ENCODE measurements at regions not wholly inside any gene's neighbourhood (a gene's known extent, or its start where the extent isn't known, plus 50 kb on each side); places are given as distances from the start of the nearest gene placed in this dataset.

GRCh38 chr7:86976958-86977357, 82.5 kb downstream of the ELAPOR2 start:
- ATAC-seq (no peak), DNase-seq (ENCODE audit: low spot score) (no peak)

GRCh38 chr7:86975914-86976313, 83.5 kb downstream of the ELAPOR2 start:
- no peak for DNase-seq (ENCODE audit: low spot score)
- ATAC-seq: no peak
- intact Hi-C loops (cut with DNase I): no loop called here

More at GRCh38 chr7:86976958-86977357, 82.5 kb downstream of the ELAPOR2 start:
- intact Hi-C loops (cut with DNase I): no loop called here

GRCh38 chr7:86975449-86975848, 84.0 kb downstream of the ELAPOR2 start:
- no peak for DNase-seq (ENCODE audit: low spot score)
- intact Hi-C loops (cut with DNase I): no loop called here
- ATAC-seq: no peak

- DNase-seq (ENCODE audit: low spot score) (no peak), ATAC-seq (no peak)
- intact Hi-C loops (cut with DNase I): no loop called here
Observed at GRCh38 chr7:86972072-86972471, 87.4 kb downstream of the ELAPOR2 start.

GRCh38 chr7:86970986-86971385, 88.5 kb downstream of the ELAPOR2 start:
- ATAC-seq (no peak), DNase-seq (ENCODE audit: low spot score) (no peak)
- intact Hi-C loops (cut with DNase I): no loop called here

- ATAC-seq (no peak), DNase-seq (ENCODE audit: low spot score) (no peak)
- intact Hi-C loops (cut with DNase I): no loop called here
Observed at GRCh38 chr7:86970547-86970946, 88.9 kb downstream of the ELAPOR2 start.

GRCh38 chr7:86969865-86970264, 89.6 kb downstream of the ELAPOR2 start:
- intact Hi-C loops (cut with DNase I): no loop called here
- DNase-seq (ENCODE audit: low spot score) (no peak), ATAC-seq (no peak)

- DNase-seq (ENCODE audit: low spot score) (no peak), ATAC-seq (no peak)
- intact Hi-C loops (cut with DNase I): no loop called here
Observed at GRCh38 chr7:86968618-86969017, 90.8 kb downstream of the ELAPOR2 start.

GRCh38 chr7:86966916-86967315, 92.5 kb downstream of the ELAPOR2 start:
- intact Hi-C loops (cut with DNase I): no loop called here
- DNase-seq (ENCODE audit: low spot score) (no peak), ATAC-seq (no peak)

GRCh38 chr7:86965727-86966120, 93.7 kb downstream of the ELAPOR2 start:
- ATAC-seq (no peak), DNase-seq (ENCODE audit: low spot score) (no peak)
- intact Hi-C loops (cut with DNase I): no loop called here

- ATAC-seq: no peak
- no peak for DNase-seq (ENCODE audit: low spot score)
- intact Hi-C loops (cut with DNase I): no loop called here
Observed at GRCh38 chr7:86964973-86965726, 94.3 kb downstream of the ELAPOR2 start.

- intact Hi-C loops (cut with DNase I): no loop called here
- DNase-seq (ENCODE audit: low spot score) (no peak), ATAC-seq (no peak)
Observed at GRCh38 chr7:86963599-86964230, 95.7 kb downstream of the ELAPOR2 start.

- ATAC-seq (no peak), DNase-seq (ENCODE audit: low spot score) (no peak)
- intact Hi-C loops (cut with DNase I): no loop called here
Observed at GRCh38 chr7:86962623-86963022, 96.8 kb downstream of the ELAPOR2 start.

- ATAC-seq (no peak), DNase-seq (ENCODE audit: low spot score) (no peak)
- intact Hi-C loops (cut with DNase I): no loop called here
Observed at GRCh38 chr7:86961686-86962085, 97.8 kb downstream of the ELAPOR2 start.

GRCh38 chr7:86958380-86958779, 101.1 kb downstream of the ELAPOR2 start:
- DNase-seq (ENCODE audit: low spot score): no peak
- intact Hi-C loops (cut with DNase I): no loop called here
- ATAC-seq: no peak

- ATAC-seq (no peak), DNase-seq (ENCODE audit: low spot score) (no peak)
- intact Hi-C loops (cut with DNase I): no loop called here
Observed at GRCh38 chr7:86956567-86956966, 102.9 kb downstream of the ELAPOR2 start.

- no peak for ATAC-seq
- intact Hi-C loops (cut with DNase I): no loop called here
- no peak for DNase-seq (ENCODE audit: low spot score)
Observed at GRCh38 chr7:86955895-86956503, 103.5 kb downstream of the ELAPOR2 start.

- no peak for ATAC-seq
- intact Hi-C loops (cut with DNase I): no loop called here
- no peak for DNase-seq (ENCODE audit: low spot score)
Observed at GRCh38 chr7:86954971-86955370, 104.5 kb downstream of the ELAPOR2 start.

- intact Hi-C loops (cut with DNase I): no loop called here
- no peak for ATAC-seq
- DNase-seq (ENCODE audit: low spot score): no peak
Observed at GRCh38 chr7:86953653-86954336, 105.7 kb downstream of the ELAPOR2 start.

- DNase-seq (ENCODE audit: low spot score) (no peak), ATAC-seq (no peak)
- intact Hi-C loops (cut with DNase I): no loop called here
Observed at GRCh38 chr7:86953219-86953618, 106.2 kb downstream of the ELAPOR2 start.
